NCI-H2171 (cell line): ENCODE measurements at regions not wholly inside any gene's neighbourhood (a gene's known extent, or its start where the extent isn't known, plus 50 kb on each side); places are given as distances from the start of the nearest gene placed in this dataset.
"Not testable (repeated sequence)": the region's sequence is repeated elsewhere in the genome, so short reads cannot be mapped to it uniquely, and the experiment has no call there.

Experiments
- DNase-seq: peaks from one replicate; lab custom pipeline; 2025; lab: John Stamatoyannopoulos, UW

- no peak for DNase-seq
Measured at GRCh38 chr3:194866236-194866635, 180.6 kb downstream of the FAM43A start.

DNA sequence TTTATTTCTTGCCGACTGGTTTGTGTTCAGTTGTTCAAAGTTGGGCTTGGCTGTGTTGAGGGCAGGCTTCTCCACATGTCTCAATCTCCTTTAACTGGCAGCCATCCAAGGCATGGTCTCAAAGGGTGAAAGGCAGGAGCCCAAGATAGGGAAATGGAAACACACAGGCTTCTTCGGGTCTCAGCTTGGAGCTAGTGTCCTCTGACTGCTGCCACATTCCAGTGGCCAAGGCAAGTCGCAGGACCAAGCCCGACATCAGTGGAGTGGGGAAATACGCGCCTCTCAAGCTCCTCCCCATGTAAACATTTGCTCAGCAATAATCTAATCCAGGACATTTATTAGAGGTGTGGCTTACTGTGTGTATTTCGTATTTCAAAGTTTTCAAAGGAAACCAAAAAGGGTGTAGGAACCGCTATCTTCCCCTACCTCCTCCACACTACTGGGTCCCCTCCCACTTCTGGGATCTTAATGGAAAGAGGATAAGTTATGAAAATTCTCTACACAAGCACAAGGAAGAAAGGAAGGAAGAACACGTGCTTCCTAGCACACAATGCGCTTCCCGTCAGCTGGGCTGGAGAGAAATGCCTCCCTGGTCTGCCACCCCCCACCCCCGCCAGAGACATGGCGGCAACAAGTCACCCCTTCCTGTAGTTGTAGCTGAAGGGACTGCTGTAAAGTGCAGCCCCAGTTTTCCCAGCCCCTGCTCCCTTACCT lies 181.7 kb downstream of the FAM43A start:
- no peak for DNase-seq

- DNase-seq, result no peak
Measured at GRCh38 chr3:194868831-194869230, 183.1 kb downstream of the FAM43A start.

- no peak for DNase-seq
Measured at GRCh38 chr3:194869482-194870169, 183.9 kb downstream of the FAM43A start.

GRCh38 chr3:194870394-194871110 lies 184.9 kb downstream of the FAM43A start:
- DNase-seq, result peak; percentile 19

DNA sequence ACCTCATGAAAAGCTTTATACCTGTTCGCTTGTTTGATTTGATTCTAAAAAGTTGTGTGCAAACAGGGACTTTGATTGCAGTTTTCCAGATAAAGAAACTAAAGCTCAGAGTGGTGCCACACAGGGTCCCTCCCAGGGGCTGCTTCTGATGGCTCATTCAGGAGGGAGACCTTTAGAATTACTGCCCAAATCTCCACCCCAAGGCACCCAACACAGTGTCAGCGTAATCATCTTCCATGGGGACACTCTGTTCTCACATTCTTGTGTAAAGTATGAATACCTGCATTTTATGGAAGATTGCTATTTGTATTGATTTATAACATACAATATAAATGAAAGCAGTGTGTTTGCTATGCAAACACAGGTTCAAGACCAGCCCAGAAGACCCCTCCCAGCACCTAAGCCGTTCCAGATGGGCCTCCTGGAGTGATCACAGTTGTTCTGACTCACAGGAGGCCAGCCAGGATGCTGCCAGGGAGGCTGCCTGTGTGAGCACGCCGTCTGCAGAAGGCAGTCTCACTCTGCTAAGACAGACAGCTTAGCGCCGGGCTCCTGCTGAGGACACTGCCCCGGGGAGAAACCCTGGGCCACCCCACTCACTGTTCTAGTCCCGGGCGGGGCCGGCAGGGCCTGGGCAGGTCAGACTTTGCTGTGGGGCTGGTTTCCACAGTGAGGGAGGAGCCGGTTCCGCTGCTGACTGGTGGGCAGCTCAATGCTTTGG lies 185.6 kb downstream of the FAM43A start:
- DNase-seq, result peak; percentile 89

DNA sequence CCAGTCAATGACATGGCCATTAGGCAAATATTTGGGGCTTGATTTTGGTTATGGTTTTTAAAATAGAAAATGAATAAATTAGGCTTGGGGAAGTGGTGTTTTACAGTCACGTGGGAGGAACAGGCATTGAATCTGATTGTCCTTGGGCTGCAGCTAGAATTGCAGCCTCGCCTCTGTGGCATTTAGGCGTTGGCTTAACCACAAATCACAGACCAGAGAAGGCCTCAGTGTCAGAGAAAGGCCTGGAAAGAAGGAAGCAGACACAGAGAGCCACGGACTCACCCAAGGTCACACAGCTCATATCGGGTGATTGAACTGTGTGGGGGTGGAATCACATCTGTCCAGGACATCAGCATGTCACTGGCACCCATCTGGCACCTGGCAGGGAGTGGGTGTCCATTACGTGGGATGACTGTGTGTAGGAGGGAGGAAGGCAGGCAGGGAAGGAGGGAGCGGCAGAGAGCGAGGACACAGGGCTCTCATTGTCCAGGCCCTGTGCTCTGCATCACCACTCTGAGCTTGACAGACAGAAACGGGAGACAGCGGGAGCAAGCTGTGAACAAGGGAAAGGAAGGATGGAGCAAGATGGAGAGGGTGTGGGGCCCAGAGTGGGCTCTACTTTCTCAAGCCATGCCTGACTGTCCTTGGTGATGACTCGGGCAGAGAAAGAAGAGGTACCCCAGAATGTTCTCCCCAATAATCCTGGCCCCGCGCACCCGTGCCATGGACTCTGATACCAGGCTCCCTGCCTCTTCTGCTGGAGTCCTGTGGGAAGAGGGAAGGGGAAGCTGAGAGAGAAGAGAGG lies 186.4 kb downstream of the FAM43A start:
- peak; percentile 16 for DNase-seq

DNA sequence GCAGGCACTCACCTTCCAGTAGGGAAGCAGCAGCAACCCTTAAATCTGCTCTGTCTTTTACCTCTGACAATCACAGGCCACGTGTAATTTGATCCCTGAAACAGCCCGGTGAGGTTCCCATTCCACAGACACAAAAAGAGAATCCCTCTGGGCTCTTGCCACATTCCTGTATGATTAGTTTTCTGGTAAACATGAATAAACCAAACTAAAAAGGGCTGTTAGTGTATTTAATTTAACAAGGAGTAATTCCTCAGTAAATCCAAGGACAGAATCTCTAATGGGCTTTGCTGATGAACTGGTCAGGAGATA lies 186.9 kb downstream of the FAM43A start:
- DNase-seq, result no peak

- DNase-seq, result not testable (repeated sequence)
Measured at GRCh38 chr3:194873474-194873873, 187.8 kb downstream of the FAM43A start.

- DNase-seq, result no peak
Measured at GRCh38 chr3:194874206-194874605, 188.5 kb downstream of the FAM43A start.

- no peak for DNase-seq
Measured at GRCh38 chr3:194874783-194875182, 189.1 kb downstream of the FAM43A start.

DNA sequence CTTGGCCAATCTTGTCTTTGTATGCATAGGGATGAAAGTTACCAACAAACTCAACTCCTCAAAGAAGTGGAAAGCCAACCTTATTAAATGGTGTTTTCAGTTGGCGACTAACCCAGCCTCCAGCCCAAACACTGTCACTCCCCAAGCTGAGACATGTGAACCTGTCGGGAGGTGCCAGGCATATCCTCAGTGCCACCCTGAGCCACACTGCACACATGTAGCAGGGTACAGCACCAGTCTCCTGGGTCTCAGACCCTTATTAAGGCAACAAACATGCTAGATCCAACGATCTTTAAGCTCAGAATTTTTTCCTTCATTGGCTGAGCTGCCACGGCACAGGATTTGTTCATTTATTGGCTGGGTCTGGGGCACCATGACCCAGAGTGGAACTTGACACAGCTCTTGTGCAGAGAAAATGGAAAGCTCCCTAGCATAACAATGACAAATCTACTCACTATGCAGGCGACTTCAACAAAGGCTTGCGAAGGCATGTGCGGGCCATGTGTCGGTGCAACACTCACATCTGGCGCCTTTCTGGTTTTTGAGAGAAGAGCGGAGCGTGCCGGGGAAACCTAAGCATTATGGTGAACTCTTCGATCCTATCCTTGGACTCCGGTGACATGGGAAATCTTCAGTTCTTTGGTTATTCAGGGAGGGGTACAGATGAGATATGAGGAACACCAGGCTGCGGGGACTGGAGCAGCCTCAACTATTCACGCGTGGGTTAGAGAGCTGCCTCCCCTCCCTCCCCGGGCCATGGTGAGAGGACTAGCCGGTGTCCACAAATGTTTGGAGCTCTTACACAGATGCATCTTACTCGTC lies 190.1 kb downstream of the FAM43A start:
- no peak for DNase-seq

DNA sequence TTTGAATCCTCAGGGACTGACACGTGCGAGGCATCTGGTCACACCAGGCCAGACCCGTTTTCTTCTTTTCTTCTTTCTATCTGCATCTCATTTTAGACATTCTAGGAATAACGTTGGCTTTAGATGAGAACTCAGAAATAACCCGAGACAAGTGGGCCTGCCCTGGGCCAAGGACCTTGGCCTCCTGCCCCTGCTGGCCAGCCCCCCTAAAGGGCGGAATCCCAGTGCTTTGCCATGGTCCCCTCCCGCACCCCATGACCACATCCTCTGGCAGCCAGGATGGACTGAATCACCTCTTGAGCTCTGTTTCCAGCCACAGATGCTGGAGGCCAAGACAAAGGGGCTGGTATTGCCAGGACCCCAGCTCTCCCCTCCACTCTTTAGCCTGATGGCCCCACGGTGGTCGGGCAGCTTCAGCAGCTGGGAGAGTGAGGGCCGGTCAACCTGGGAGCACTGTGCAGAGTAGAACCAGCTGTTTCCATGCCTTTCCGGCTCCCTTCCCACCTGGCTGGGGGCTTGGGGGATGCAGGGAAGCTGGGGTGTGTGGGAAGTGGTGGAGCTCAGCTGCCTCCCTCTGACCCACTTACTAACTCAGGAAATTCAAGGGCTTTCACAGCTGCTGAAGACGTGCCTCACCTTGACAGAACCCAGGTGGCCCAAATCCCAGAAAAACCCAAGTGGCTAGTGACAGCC lies 190.9 kb downstream of the FAM43A start:
- DNase-seq, result no peak

DNA sequence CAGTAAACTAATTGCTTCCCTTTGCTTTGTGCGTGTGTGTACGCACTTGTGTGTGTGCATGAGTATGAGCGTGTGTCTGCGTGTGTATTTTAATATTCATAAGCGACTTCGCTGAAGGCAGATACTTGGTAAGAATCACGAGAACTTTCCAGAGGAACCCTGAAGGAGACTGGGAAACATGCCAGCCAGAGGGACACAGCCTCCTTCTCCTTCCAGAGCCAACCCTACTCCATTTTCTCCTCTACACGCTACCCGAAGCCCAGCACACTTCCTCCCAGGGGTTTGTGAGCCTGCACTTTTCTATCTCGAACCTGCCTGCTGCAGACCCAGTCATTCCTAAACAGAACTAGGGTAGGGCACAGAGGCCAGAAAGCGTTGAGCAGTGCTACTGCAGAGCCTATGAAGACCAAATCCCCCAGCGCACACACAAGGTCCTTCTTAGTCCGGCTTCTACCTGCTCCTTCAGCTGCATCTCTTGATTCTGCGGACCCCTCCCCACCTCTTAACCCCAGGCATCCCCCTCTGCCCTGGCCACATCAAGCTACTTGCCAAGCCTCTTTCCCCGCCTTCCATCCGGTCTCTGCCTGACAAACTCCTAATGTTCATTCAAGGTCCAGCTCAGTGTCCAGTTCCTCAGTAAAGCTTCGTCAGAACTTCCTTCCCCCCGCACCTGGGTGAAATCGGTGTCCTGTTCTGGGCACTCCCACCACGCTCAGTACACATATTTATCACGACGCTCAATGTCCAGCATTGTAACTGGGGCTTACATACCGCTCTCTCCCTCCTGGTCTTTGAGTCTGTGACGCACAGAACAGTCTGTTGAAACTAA lies 191.8 kb downstream of the FAM43A start:
- no peak for DNase-seq

GRCh38 chr3:194879126-194879877 lies 193.6 kb downstream of the FAM43A start:
- no peak for DNase-seq

DNA sequence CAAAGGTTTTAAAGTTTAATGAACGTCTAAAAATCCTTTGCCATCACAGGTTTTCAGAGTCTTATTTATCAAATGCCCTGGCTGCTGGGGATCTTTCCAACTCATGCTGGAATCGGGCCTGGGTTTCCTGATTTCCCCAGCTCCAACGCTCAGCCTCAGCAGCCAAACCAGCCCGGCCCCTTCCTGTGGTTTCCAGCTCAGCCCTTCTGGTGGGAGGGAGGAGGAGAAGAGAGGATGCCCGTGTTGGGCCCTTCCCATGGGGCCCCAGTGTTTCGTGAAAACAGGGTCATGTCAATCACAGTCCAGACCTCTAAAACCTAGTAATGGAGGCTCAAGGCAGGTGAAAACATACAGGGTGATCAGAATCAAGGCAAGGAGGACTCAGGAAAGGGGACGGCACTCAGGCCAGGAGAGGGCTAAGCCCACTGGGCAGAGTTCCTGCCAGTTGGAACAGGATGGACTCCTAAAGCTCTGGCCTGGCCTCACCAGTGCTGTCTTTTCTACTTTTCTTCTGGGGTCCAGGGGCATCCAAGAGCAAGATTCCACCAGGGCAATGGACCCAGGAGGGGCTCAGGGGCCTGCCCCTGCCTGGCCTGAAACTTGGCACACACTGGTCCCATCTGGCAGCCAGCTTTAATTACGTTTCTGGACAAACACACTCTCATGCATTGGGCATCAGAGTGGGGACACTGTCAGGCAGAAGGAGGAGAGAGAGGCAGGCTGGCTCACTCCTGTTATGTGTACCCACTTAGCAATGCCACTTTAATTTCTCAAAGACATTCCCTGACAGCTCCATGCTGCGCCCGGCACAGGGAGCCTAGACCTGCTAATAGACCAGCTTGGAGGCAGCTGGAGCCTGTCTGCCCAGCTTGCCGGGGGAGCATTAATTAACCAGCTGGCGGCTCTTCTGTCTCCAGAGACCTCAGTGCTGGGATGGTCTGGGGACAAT lies 194.6 kb downstream of the FAM43A start:
- peak; percentile 81 for DNase-seq
